Small intestine (tissue), 7 donors: ENCODE measurements at regions not wholly inside any gene's neighbourhood (a gene's known extent, or its start where the extent isn't known, plus 50 kb on each side); places are given as distances from the start of the nearest gene placed in this dataset.

ENCODE experiments used
- DNase-seq, 2 donors: peaks; one replicate each; pipeline versions ENCODE4 v3.0.0 to v3.0.0-alpha.2; 2013
- FAIRE-seq: peaks from 2 replicates; lab custom pipeline; 2012; peaks lifted over from hg19 to GRCh38; lab: Jason Lieb, UNC
- H3K27ac ChIP-seq, 3 donors: one replicate each; pipeline ENCODE4 v1.5.1; 2013; ENCODE audit warnings: low read length in 2 of 3, mild to moderate bottlenecking in 2 of 3, control low read depth in 1 of 3, inconsistent platforms in 1 of 3, low read depth in 1 of 3, moderate library complexity in 1 of 3
- H3K27me3 ChIP-seq, 3 donors: one replicate each; pipeline ENCODE4 v1.6.1; 2013; ENCODE audit warnings: low read length in 3 of 3, inconsistent platforms in 1 of 3; ENCODE audit not compliant: control insufficient read depth in 3 of 3, insufficient read depth in 3 of 3
- H3K36me3 ChIP-seq, 3 donors: one replicate each; pipeline ENCODE4 v1.6.1; 2013; ENCODE audit warnings: low read length in 3 of 3, inconsistent platforms in 1 of 3, low read depth in 1 of 3, mild to moderate bottlenecking in 1 of 3, moderate library complexity in 1 of 3; ENCODE audit not compliant: control insufficient read depth in 3 of 3, insufficient read depth in 2 of 3
- H3K4me1 ChIP-seq, 3 donors: one replicate each; pipeline ENCODE4 v1.6.1; 2013; ENCODE audit warnings: low read length in 2 of 3, inconsistent platforms in 1 of 3, low read depth in 1 of 3, mild to moderate bottlenecking in 1 of 3, moderate library complexity in 1 of 3; ENCODE audit not compliant: control insufficient read depth in 3 of 3, insufficient read depth in 2 of 3
- H3K4me3 ChIP-seq, 3 donors: one replicate each; pipeline ENCODE4 v1.5.1; 2013; ENCODE audit warnings: low read length in 3 of 3, control low read depth in 1 of 3, inconsistent platforms in 1 of 3, low read depth in 1 of 3, mild to moderate bottlenecking in 1 of 3, moderate library complexity in 1 of 3
- H3K9me3 ChIP-seq, 2 donors: one replicate each; pipeline ENCODE4 v1.6.1; 2013; ENCODE audit warnings: low read depth in 1 of 2, low read length in 1 of 2; ENCODE audit not compliant: control insufficient read depth in 2 of 2, insufficient read depth in 1 of 2
- WGBS, 3 donors: extraction: QIAGEN DNeasy Blood & Tissue Kit; methylation state at CpG; one replicate each; pipeline ENCODE4 v1.1.7; 2013; 5-methylcytosine and 5-hydroxymethylcytosine counted together
- donor health status: healthy with polysubstance abuse.
- donor health status: control.
- donor health status: control.
- donor health status: Bipolar disorder and iron deficiency.
- donor health status: healthy.

DNA sequence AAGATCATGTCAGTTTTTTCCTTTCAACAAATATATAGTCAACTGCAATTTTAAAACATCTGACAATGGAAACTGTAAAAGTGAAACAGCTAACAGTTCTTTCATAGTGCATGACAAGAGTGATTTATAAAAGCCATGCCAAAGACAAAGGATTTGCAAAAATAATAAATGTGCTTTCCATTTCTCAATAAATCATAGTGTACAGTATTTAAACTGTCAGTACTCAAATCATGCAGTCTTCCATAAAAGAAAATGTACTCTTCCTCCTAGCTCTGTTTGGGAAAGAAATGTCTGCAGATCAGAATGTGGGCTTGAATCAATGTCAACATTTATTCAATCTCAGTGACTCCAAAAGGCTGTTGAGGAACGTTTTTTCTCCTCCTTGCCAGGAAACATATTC, 131.7 kb upstream of the PDE1A start:
- no peaks in the 10 kb centered on the region for H3K36me3 ChIP-seq
- FAIRE-seq (no peak), DNase-seq (no peak)
- 9 to 13% (median 9%) methylated on average over 1 of the region's 1 CpG for WGBS, 3 donors
- H3K9me3 ChIP-seq, result no peaks in the 10 kb centered on the region
- H3K4me1 ChIP-seq, result no peaks in the 10 kb centered on the region
- H3K27ac ChIP-seq, result no peak overlapping the region
- no peak overlapping the region for H3K4me3 ChIP-seq
- H3K27me3 ChIP-seq, result no peaks in the 10 kb centered on the region

DNA sequence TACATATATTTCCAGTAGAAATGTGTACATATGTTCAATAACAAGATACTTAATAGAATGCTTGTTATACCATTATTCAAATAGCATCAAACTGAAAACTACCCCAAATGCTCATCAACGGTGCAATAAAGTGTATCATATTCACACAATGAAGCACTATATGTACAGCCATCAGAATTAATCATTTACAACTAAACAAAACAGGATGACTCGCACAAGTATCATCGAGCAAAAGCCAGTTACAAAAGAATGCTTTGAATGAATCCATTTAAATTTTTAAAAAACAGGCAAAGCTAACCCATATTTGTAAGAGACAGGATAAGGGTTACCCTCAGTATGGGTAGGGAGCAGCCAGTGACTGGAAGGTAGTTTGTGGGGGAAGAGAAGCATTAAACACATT, 132.8 kb upstream of the PDE1A start:
- H3K27me3 ChIP-seq, result no peaks in the 10 kb centered on the region
- no peak overlapping the region for H3K4me3 ChIP-seq
- H3K36me3 ChIP-seq, result no peaks in the 10 kb centered on the region
- no peaks in the 10 kb centered on the region for H3K9me3 ChIP-seq
- H3K27ac ChIP-seq, result no peak overlapping the region
- H3K4me1 ChIP-seq, result no peaks in the 10 kb centered on the region
- DNase-seq, result no peak
- WGBS, 3 donors, result 66 to 81% (median 72%) methylated on average over 3 of the region's 3 CpGs
- FAIRE-seq, result no peak

DNA sequence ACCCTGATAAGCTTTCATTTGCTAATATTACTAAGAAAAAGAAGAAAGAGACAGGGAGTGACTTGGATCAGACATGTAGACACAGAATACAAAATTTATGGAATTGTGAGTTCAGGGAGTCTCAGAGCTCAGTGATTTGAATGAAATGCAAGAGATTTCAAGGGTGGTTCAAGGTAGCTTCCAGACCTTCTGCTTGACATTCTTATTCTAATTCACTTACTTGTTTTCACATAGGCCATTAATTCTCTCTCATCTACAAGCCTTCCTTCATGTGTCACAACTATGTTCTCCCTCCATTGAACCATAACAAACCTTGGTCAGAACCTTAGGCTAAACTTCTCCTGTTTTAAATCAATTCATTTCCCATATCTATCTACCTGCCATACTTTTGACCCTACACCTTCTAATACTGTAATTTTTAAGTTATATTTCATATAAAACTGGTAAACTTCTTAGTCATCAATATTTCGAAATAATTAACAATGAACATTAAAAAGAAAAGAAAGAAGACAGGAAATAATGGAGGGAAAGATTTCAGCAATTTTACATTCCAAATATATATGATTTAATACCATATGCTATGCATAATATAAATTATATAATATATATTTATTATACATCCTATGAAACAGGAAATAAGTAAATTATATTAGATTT, 139.2 kb upstream of the PDE1A start:
- H3K27ac ChIP-seq, result no peak overlapping the region
- peak; percentile 59 for FAIRE-seq
- 69 to 86% (median 81%) methylated on average over 1 of the region's 1 CpG for WGBS, 3 donors

DNA sequence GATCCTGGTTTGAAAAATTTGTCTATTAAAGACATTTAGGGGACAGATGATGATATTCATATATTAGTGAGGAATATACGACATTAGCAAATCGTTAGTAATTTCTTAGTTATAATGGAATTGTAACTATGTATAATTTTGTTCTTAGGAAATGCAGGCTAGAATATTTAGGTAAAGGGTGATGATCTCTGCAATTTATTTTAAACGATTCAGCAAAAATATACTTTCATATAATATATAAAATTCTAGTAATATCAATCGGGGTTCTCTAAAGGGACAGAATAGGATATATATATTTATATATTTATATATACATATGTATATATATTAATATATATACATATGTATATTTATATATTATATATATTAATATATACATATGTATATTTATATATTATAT, 142.5 kb upstream of the DNAJC10 start:
- no peak overlapping the region for H3K27ac ChIP-seq
- no peak for DNase-seq
- H3K9me3 ChIP-seq, result no peaks in the 10 kb centered on the region
- peak; percentile 80 for FAIRE-seq
- H3K36me3 ChIP-seq, result no peaks in the 10 kb centered on the region
- H3K27me3 ChIP-seq, result no peaks in the 10 kb centered on the region
- no peaks in the 10 kb centered on the region for H3K4me1 ChIP-seq
- WGBS, 3 donors, result 94 to 97% (median 94%) methylated on average over 4 of the region's 4 CpGs
- H3K4me3 ChIP-seq, result no peak overlapping the region

More for the DNA sequence above, 139.2 kb upstream of the PDE1A start:
- Histone ChIP-seq H3K9me3 (no peaks in the 10 kb centered on the region), H3K4me3 (no peak overlapping the region), H3K36me3 (no peaks in the 10 kb centered on the region), H3K27me3 (no peaks in the 10 kb centered on the region), H3K4me1 (no peaks in the 10 kb centered on the region)
- DNase-seq, result no peak

DNA sequence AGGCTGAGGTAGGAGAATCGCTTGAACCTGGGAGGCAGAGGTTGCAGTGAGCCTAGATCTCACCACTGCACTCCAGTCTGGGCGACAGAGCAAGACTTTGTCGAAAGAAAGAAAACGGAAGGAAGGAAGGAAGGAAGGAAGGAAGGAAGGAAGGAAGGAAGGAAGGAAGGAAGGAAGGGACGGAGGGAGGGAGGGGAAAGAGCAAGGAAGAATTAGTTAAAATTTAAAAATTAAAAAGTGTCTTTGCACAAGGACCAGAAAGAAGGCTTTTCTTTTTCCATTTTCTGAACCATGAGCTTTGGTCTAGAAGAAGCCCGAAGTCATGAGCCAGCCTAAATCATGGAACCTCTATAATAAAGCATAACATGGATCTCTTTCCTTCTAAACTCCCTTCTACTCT, 138.2 kb upstream of the DNAJC10 start:
- DNase-seq (no peak), FAIRE-seq (no peak)
- Histone ChIP-seq H3K27ac (no peak overlapping the region), H3K27me3 (no peaks in the 10 kb centered on the region), H3K4me3 (no peak overlapping the region), H3K9me3 (no peaks in the 10 kb centered on the region), H3K4me1 (peaks cover 0 to 5% (median 0%) of the 10 kb centered on the region in 3 donors), H3K36me3 (no peaks in the 10 kb centered on the region)
- 87 to 93% (median 92%) methylated on average over 6 of the region's 6 CpGs for WGBS, 3 donors

DNA sequence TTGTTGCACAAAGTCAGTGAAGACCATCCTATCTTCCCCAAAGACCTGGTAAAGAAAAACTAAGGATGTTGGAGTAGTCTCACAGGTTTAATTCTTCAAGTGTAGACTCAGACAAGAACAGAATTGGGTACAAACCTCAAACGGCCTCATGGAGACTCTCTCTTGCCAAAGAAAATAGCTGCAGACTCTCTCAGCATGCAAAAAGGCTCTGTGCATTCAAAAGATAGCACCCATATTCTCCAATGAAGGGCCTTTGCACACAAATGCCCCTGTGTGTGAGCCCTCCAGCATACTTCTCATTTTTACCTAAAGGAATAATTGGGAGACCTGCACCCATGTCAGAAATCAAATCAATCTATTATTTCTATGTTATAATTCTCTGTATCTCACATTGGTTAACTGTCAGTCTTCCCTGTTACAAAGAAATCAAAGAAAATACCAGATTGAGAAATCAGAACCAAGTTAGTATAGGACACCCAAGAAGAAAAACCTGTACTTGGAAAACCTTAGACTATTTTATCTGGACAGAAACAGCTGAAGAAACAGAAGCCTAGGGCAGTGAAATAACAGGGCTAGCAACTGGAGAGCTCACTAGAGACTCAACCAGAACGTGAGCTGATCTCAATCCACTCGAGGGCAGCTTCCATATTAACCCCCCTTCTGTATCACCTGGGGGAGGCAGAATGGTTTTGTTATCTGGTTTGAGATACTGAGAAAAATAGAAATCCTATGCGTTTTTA, 134.7 kb upstream of the DNAJC10 start:
- Histone ChIP-seq H3K27me3 (no peaks in the 10 kb centered on the region), H3K9me3 (no peaks in the 10 kb centered on the region), H3K36me3 (no peaks in the 10 kb centered on the region), H3K4me3 (no peak overlapping the region), H3K27ac (no peak overlapping the region), H3K4me1 (peaks cover 0 to 5% (median 0%) of the 10 kb centered on the region in 3 donors)
- WGBS, 3 donors, result 48 to 73% (median 62%) methylated on average over 4 of the region's 4 CpGs
- DNase-seq (no peak), FAIRE-seq (no peak)

DNA sequence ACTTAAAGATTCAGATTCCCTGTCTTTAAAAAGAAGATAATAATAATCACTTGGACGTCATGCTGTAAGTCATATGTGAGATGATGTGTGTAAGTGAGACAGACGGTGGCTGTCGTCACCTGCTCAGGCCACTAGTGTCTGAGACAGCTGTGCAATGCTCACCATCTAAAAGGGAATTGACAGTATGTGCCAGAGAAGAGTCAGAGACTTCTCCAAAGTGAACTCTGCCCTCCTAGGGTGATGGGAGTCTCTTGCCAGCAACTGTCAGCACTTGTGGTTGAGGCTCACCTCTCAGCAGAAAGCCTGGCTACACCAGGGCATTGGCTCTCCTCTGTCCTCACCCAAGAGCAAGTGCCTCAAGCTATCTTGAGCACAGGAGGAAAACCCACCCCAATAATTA, 131.6 kb upstream of the DNAJC10 start:
- 84 to 92% (median 91%) methylated on average over 3 of the region's 3 CpGs for WGBS, 3 donors

DNA sequence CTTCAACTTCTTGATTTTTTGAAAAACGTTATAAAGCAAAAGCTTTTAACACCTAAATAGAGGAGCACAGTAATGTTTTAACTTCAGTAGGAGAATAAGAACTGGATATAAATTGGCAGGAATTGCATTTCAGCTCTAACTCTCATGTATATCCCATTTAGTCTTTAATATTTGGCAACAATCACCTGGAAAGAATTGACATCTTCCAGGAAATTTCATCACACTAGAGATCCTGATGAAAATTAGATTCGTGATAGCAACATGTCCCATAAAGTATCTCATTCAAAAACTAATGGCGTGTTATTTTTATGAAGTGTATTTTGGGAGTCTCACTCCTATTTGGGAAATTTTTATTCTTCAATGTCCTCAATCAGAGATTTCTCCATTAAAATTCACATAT, 131.1 kb upstream of the DNAJC10 start:
- FAIRE-seq, result no peak
- Histone ChIP-seq H3K27ac (no peak overlapping the region), H3K4me3 (no peak overlapping the region), H3K9me3 (no peaks in the 10 kb centered on the region), H3K27me3 (no peaks in the 10 kb centered on the region), H3K36me3 (no peaks in the 10 kb centered on the region), H3K4me1 (no peaks in the 10 kb centered on the region)
- DNase-seq, result no peak
- WGBS, 3 donors, result 74 to 83% (median 82%) methylated on average over 3 of the region's 3 CpGs

More for the DNA sequence above, 131.6 kb upstream of the DNAJC10 start:
- FAIRE-seq (no peak), DNase-seq (no peak)
- no peaks in the 10 kb centered on the region for H3K4me1 ChIP-seq
- H3K27ac ChIP-seq, result no peak overlapping the region
- no peak overlapping the region for H3K4me3 ChIP-seq
- H3K36me3 ChIP-seq, result no peaks in the 10 kb centered on the region
- H3K27me3 ChIP-seq, result no peaks in the 10 kb centered on the region
- no peaks in the 10 kb centered on the region for H3K9me3 ChIP-seq
